GM12892 (cell line): ENCODE measurements at regions not wholly inside any gene's neighbourhood (a gene's known extent, or its start where the extent isn't known, plus 50 kb on each side); places are given as distances from the start of the nearest gene placed in this dataset.

Experiments
- POLR2A ChIP-seq: IDR thresholded peaks from 2 replicates; pipeline ENCODE4 v1.6.1; 2011; ENCODE audit warnings: low read depth, low read length, control low read depth
- POLR2AphosphoS5 ChIP-seq: IDR thresholded peaks from 2 replicates; pipeline ENCODE4 v1.6.1; 2011; ENCODE audit warnings: low read depth, low read length, control low read depth

DNA sequence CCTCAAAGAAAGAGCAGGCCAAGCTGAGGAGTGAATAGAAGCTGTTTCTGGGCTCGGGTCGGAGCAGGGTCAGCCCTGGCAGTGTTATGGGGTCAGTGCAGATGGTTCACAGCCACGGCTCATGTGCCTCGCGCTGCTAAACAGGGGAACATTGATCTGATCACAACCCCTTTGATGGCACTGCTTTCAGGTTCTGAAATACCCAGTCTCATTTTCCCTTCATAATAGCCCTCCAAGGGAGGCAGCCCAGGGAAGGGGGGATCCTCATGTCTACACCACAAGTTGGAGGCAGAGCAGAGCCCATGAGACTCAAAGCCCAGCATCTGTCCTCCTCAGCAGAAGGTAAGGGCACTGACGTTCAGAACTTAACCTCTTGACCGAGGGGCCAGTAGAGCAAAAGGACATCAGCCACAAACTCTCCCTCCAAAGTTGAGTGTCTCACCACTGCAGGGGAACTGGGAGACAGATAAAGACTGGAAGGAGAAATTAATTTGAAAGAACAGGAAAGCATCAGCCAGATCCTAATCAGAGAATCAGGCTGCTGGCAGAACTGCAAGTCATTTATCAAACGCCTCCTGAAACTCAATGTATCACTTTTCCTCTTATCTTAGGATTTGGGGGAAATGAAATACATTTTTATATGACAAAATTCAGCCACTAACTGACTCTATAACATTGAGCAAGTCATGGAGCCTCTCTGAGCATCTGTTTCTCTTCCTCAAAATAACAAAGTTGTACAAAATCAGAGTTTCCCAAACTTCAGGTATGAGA lies 110.6 kb downstream of the SH3TC2 start:
- TF ChIP-seq POLR2AphosphoS5: no peak
- TF ChIP-seq POLR2A: no peak
